CD4-positive, alpha-beta T cell (primary cell): ENCODE measurements at regions not wholly inside any gene's neighbourhood (a gene's known extent, or its start where the extent isn't known, plus 50 kb on each side); places are given as distances from the start of the nearest gene placed in this dataset.
A peak's percentile ranks its signal among the peaks of the same experiment; 100 is the strongest.
"Not testable (repeated sequence)": the region's sequence is repeated elsewhere in the genome, so short reads cannot be mapped to it uniquely, and the experiment has no call there.

Experiments used
- ATAC-seq: fragments of 200-7000 bp; cut with Tn5 transposase; one replicate; pipeline ENCODE4 v1.10.0; 2022; ENCODE audit warnings: mild to moderate bottlenecking; ENCODE audit not compliant: poor library complexity
- CTCF ChIA-PET: fragments of 350-600 bp; sonication (Branson Sonifier 250); formaldehyde crosslinking; loops from one replicate; lab custom pipeline; 2021; ENCODE audit warnings: antibody characterized with exemption, inconsistent platforms; lab: Charles Lee
- POLR2A ChIA-PET: fragments of 350-600 bp; sonication (Branson Sonifier 250); formaldehyde crosslinking; loops from one replicate; lab custom pipeline; 2021; ENCODE audit warnings: antibody characterized with exemption, inconsistent platforms; lab: Charles Lee
- DNase-seq, 14 experiments: peaks; one replicate each; pipeline ENCODE4 v3.0.0-alpha.2; 2013 to 2020; ENCODE audit warnings: mixed read lengths in 2 of 14
- H3K27ac ChIP-seq, 2 donors: one replicate each; pipeline versions ENCODE4 v1.5.1 to v1.7.0; 2013; ENCODE audit warnings: low read length in 2 of 2, low read depth in 1 of 2, mild to moderate bottlenecking in 1 of 2
- H3K27me3 ChIP-seq, 2 experiments: 1 replicate in 1 of 2; 2 replicates in 1 of 2; pipeline versions ENCODE4 v1.6.1 to v1.7.0; 2013; ENCODE audit warnings: low read length in 2 of 2, control low read depth in 1 of 2, mild to moderate bottlenecking in 1 of 2, moderate library complexity in 1 of 2; ENCODE audit not compliant: insufficient read depth in 2 of 2, control insufficient read depth in 1 of 2
- H3K36me3 ChIP-seq: one replicate; pipeline ENCODE4 v1.6.1; 2013; ENCODE audit warnings: low read length, control low read depth; ENCODE audit not compliant: insufficient read depth
- H3K4me1 ChIP-seq: one replicate; pipeline ENCODE4 v1.6.1; 2013; ENCODE audit warnings: low read length, control low read depth; ENCODE audit not compliant: insufficient read depth
- H3K4me3 ChIP-seq: one replicate; pipeline ENCODE4 v1.5.1; 2013; ENCODE audit warnings: mild to moderate bottlenecking, low read length, moderate library complexity
- H3K9me3 ChIP-seq, 2 experiments: 1 replicate in 1 of 2; 2 replicates in 1 of 2; pipeline versions ENCODE4 v1.6.1 to v1.7.0; 2013; ENCODE audit warnings: low read length in 2 of 2, mild to moderate bottlenecking in 2 of 2, control low read depth in 1 of 2, moderate library complexity in 1 of 2; ENCODE audit not compliant: control insufficient read depth in 1 of 2, insufficient read depth in 1 of 2
- H3K27ac Mint-ChIP-seq: one replicate; pipeline ENCODE4 v1.8.0; 2020; ENCODE audit warnings: mixed read lengths
- H3K27me3 Mint-ChIP-seq: one replicate; pipeline ENCODE4 v1.8.0; 2021; ENCODE audit warnings: mixed read lengths
- H3K36me3 Mint-ChIP-seq: one replicate; pipeline ENCODE4 v1.8.0; 2021; ENCODE audit warnings: low read depth, mixed read lengths
- H3K4me1 Mint-ChIP-seq: one replicate; pipeline ENCODE4 v1.8.0; 2021; ENCODE audit warnings: low read depth, mixed read lengths
- H3K4me3 Mint-ChIP-seq: one replicate; pipeline ENCODE4 v1.8.0; 2020; ENCODE audit warnings: mild to moderate bottlenecking, mixed read lengths
- H3K9me3 Mint-ChIP-seq: one replicate; pipeline ENCODE4 v1.8.0; 2020; ENCODE audit warnings: mixed read lengths
- intact Hi-C, 2 experiments: fragments of 100-400 bp; cut with DNase I in 1 of 2; cut with micrococcal nuclease in 1 of 2; formaldehyde crosslinking; loops; one replicate each; pipeline versions ENCODE4 v1.15.1 to v1.9.0; 2023 to 2025; cut with DNase I, micrococcal nuclease
- TF ChIP-seq, protein P1 (sequence below): fragments of 200-600 bp; IDR thresholded peaks from one replicate; pipeline ENCODE4 v1.8.0; 2022; ENCODE audit warnings: antibody characterized with exemption, mild to moderate bottlenecking

GRCh38 chrX:129092242-129092641 is 431.0 kb downstream of the SMARCA1 start:
- no peaks in the 10 kb centered on the region for H3K27me3 Mint-ChIP-seq

DNA sequence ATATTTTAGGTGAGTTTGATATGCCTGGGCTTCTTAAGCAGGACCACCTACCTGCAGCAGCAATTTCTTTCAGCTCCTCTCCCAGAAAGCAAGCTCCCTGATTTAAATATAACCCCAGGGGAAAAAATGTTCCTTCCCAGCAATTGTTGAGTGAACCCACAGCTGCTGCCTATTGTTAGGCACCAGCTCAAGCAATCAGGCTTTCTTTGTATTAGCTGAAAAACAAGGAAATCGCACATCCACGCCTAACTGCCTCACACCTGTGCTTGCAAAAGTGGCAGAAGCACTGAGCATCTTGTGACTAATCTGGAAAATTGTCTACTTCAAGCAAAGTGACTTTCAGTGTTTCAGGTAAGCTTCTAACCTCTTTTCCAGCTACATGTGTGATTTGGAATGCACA is 432.2 kb downstream of the SMARCA1 start:
- Mint-ChIP-seq H3K27me3 (no peaks in the 10 kb centered on the region), H3K9me3 (no peaks in the 10 kb centered on the region), H3K4me1 (no peaks in the 10 kb centered on the region), H3K4me3 (no peak overlapping the region), H3K27ac (no peak overlapping the region), H3K36me3 (no peaks in the 10 kb centered on the region)
- Histone ChIP-seq H3K4me1 (no peaks in the 10 kb centered on the region), H3K27me3 (no peaks in the 10 kb centered on the region), H3K27ac (no peak overlapping the region), H3K9me3 (peaks cover 0 to 6% of the 10 kb centered on the region in 2 experiments), H3K36me3 (no peaks in the 10 kb centered on the region), H3K4me3 (no peak overlapping the region)
- intact Hi-C loops = no loop called here
- ChIA-PET POLR2A (no interaction called here), CTCF (no interaction called here)
- ATAC-seq = no peak
- no peak for DNase-seq
- TF ChIP-seq, protein P1, sequence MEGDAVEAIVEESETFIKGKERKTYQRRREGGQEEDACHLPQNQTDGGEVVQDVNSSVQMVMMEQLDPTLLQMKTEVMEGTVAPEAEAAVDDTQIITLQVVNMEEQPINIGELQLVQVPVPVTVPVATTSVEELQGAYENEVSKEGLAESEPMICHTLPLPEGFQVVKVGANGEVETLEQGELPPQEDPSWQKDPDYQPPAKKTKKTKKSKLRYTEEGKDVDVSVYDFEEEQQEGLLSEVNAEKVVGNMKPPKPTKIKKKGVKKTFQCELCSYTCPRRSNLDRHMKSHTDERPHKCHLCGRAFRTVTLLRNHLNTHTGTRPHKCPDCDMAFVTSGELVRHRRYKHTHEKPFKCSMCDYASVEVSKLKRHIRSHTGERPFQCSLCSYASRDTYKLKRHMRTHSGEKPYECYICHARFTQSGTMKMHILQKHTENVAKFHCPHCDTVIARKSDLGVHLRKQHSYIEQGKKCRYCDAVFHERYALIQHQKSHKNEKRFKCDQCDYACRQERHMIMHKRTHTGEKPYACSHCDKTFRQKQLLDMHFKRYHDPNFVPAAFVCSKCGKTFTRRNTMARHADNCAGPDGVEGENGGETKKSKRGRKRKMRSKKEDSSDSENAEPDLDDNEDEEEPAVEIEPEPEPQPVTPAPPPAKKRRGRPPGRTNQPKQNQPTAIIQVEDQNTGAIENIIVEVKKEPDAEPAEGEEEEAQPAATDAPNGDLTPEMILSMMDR = no peak

More at GRCh38 chrX:129092242-129092641, 431.0 kb downstream of the SMARCA1 start:
- Histone ChIP-seq H3K9me3 (peaks cover 0 to under 1% of the 10 kb centered on the region in 2 experiments), H3K4me1 (no peaks in the 10 kb centered on the region), H3K27me3 (no peaks in the 10 kb centered on the region), H3K36me3 (no peaks in the 10 kb centered on the region), H3K27ac (no peak overlapping the region), H3K4me3 (no peak overlapping the region)
- intact Hi-C loops = no loop called here
- Mint-ChIP-seq H3K9me3 (no peaks in the 10 kb centered on the region), H3K36me3 (no peaks in the 10 kb centered on the region), H3K4me1 (no peaks in the 10 kb centered on the region), H3K4me3 (no peak overlapping the region), H3K27ac (no peak overlapping the region)
- CTCF ChIA-PET = interaction anchor here (0.7 kb wide), 1 partner anchor 15 kb away, joined by 3 read pairs; no protein-coding TSS in a partner anchor
- ATAC-seq (no peak), DNase-seq (no peak)
- TF ChIP-seq, protein P1 = no peak
- POLR2A ChIA-PET = no interaction called here

DNA sequence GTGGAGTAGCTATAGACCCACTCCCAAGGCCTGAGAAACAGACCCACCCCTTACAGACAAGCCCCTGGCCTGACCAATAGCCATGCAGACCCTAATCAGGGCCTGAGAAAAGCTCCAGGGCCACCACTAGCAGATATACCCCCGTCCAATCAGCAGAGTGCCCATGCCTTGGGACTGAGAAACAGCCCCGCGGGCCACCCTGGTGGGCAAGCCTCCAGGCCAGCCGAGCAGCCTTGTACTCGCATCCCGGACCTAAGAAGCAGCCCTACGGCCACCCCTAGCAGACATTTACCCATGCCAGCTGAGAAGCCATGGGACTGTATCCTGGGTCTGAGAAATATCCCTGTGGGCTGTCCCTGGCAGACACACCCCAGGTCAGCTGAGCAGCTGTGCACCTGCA is 436.5 kb downstream of the SMARCA1 start:
- Mint-ChIP-seq H3K36me3 (no peaks in the 10 kb centered on the region), H3K27me3 (no peaks in the 10 kb centered on the region), H3K4me3 (no peak overlapping the region), H3K9me3 (peaks cover 2% of the 10 kb centered on the region), H3K27ac (no peak overlapping the region), H3K4me1 (no peaks in the 10 kb centered on the region)
- DNase-seq = peak in 1 of 14 experiments; percentile 1
- no peaks in the 10 kb centered on the region for H3K4me1 ChIP-seq
- ATAC-seq = no peak
- H3K36me3 ChIP-seq = no peaks in the 10 kb centered on the region
- ChIA-PET CTCF (no interaction called here), POLR2A (no interaction called here)
- H3K27ac ChIP-seq = no peak overlapping the region
- no peaks in the 10 kb centered on the region for H3K27me3 ChIP-seq
- peaks cover 0 to 6% of the 10 kb centered on the region in 2 experiments for H3K9me3 ChIP-seq
- TF ChIP-seq, protein P1 = no peak
- intact Hi-C loops = no loop called here
- H3K4me3 ChIP-seq = no peak overlapping the region

GRCh38 chrX:129084291-129084690 is 439.0 kb downstream of the SMARCA1 start:
- H3K36me3 Mint-ChIP-seq, DNase-seq, H3K27ac ChIP-seq, POLR2A ChIA-PET, intact Hi-C loops, H3K27me3 ChIP-seq, H3K4me1 Mint-ChIP-seq, H3K4me3 ChIP-seq, H3K9me3 ChIP-seq, H3K36me3 ChIP-seq, H3K4me3 Mint-ChIP-seq, H3K27ac Mint-ChIP-seq, H3K9me3 Mint-ChIP-seq, H3K27me3 Mint-ChIP-seq, H3K4me1 ChIP-seq, CTCF ChIA-PET, ATAC-seq: not testable (repeated sequence)
